WERI-Rb-1 (cell line): ENCODE measurements at regions not wholly inside any gene's neighbourhood (a gene's known extent, or its start where the extent isn't known, plus 50 kb on each side); places are given as distances from the start of the nearest gene placed in this dataset.
"Not testable (repeated sequence)": the region's sequence is repeated elsewhere in the genome, so short reads cannot be mapped to it uniquely, and the experiment has no call there.

Source experiments
- DNase-seq: peaks from one replicate; pipeline ENCODE4 v3.0.0-alpha.2; 2020
- H3K27ac ChIP-seq: fragments of 250-450 bp; sonication (Bioruptor Pico); 2 replicates; pipeline ENCODE4 v1.5.1; 2020; ENCODE audit warnings: mild to moderate bottlenecking, moderate library complexity
- H3K27me3 ChIP-seq: fragments of 250-450 bp; sonication (Bioruptor Pico); 2 replicates; pipeline ENCODE4 v1.5.1; 2021; ENCODE audit warnings: mild to moderate bottlenecking, low read depth, moderate library complexity; ENCODE audit not compliant: insufficient read depth, severe bottlenecking
- H3K36me3 ChIP-seq: fragments of 250-450 bp; sonication (Bioruptor Pico); 2 replicates; pipeline ENCODE4 v1.5.1; 2020; ENCODE audit warnings: mild to moderate bottlenecking, moderate library complexity
- H3K4me3 ChIP-seq: 2 replicates; pipeline ENCODE4 v1.5.1; 2011; ENCODE audit warnings: low read depth, mild to moderate bottlenecking, control low read depth, low read length
- H3K9me3 ChIP-seq: fragments of 250-450 bp; sonication (Bioruptor Pico); 2 replicates; pipeline ENCODE4 v1.5.1; 2021; ENCODE audit warnings: mild to moderate bottlenecking, moderate library complexity; ENCODE audit not compliant: severe bottlenecking
- CTCF ChIP-seq: IDR thresholded peaks from 2 replicates; pipeline ENCODE4 v1.5.1; 2011; ENCODE audit warnings: low read depth, mild to moderate bottlenecking, control low read depth, inconsistent platforms, low read length

GRCh38 chr1:194028002-194028401, 841.6 kb upstream of the B3GALT2 start:
- H3K9me3 ChIP-seq = no peaks in the 10 kb centered on the region
- H3K27me3 ChIP-seq = no peaks in the 10 kb centered on the region
- no peak for TF ChIP-seq CTCF
- no peaks in the 10 kb centered on the region for H3K36me3 ChIP-seq
- H3K27ac ChIP-seq = no peak overlapping the region
- H3K4me3 ChIP-seq = no peak overlapping the region
- no peak for DNase-seq

DNA sequence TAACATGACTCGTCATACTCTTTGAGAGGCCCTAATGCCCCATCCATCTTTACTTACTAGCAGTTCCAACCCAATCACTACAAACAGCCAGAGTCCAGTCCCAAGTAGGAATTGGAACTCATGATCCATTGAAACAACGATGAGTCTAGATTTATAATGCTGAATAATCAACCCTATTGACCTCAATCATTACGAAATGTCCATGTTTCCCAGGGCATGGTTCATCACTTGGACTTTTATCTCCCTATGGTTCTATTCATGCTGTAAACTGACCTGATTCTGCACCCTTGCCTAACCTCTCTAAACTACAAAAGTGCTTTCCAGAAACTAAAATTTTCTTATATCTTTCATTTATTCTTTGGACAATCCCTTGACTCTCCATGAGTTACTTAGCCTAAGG, 840.0 kb upstream of the B3GALT2 start:
- no peak for DNase-seq
- H3K4me3 ChIP-seq = no peak overlapping the region
- H3K27me3 ChIP-seq = no peaks in the 10 kb centered on the region
- no peak for TF ChIP-seq CTCF
- no peaks in the 10 kb centered on the region for H3K9me3 ChIP-seq
- H3K36me3 ChIP-seq = no peaks in the 10 kb centered on the region
- no peak overlapping the region for H3K27ac ChIP-seq

DNA sequence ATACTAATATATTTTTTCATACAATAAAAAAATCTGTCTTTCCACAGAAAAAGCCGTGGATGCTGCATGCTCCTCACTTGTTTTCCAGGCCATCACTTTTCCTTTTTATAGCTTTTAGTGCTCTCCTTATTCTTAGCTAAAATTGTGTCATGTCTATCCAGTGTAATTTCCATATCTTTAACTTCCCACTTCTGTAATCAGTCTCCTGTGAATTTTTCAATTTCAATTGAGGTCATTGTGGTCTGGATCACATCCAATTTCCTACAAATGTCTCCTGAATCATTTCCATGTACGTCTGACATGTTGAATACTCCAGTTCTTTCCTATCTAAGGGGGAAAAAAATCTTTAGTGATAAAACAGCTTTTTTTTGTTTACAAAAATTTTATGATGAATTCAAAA, 838.2 kb upstream of the B3GALT2 start:
- Histone ChIP-seq H3K9me3 (no peaks in the 10 kb centered on the region), H3K27ac (no peak overlapping the region), H3K4me3 (no peak overlapping the region), H3K27me3 (no peaks in the 10 kb centered on the region), H3K36me3 (no peaks in the 10 kb centered on the region)
- DNase-seq = no peak
- no peak for TF ChIP-seq CTCF

GRCh38 chr1:194014014-194014413, 827.6 kb upstream of the B3GALT2 start:
- no peak for DNase-seq
- no peak overlapping the region for H3K4me3 ChIP-seq
- no peak overlapping the region for H3K27ac ChIP-seq
- no peaks in the 10 kb centered on the region for H3K36me3 ChIP-seq
- TF ChIP-seq CTCF = no peak
- H3K27me3 ChIP-seq = no peaks in the 10 kb centered on the region
- H3K9me3 ChIP-seq = no peaks in the 10 kb centered on the region

- no peaks in the 10 kb centered on the region for H3K36me3 ChIP-seq
- TF ChIP-seq CTCF = no peak
- no peak overlapping the region for H3K27ac ChIP-seq
- H3K27me3 ChIP-seq = no peaks in the 10 kb centered on the region
- H3K4me3 ChIP-seq = no peak overlapping the region
- no peak for DNase-seq
- no peaks in the 10 kb centered on the region for H3K9me3 ChIP-seq
Measured at GRCh38 chr1:194013561-194013960, 827.1 kb upstream of the B3GALT2 start.

GRCh38 chr1:194004146-194004545, 817.7 kb upstream of the B3GALT2 start:
- no peak for TF ChIP-seq CTCF
- H3K27ac ChIP-seq = no peak overlapping the region
- no peak for DNase-seq
- no peak overlapping the region for H3K4me3 ChIP-seq
- peaks cover 3% of the 10 kb centered on the region for H3K9me3 ChIP-seq
- H3K36me3 ChIP-seq = no peaks in the 10 kb centered on the region
- no peaks in the 10 kb centered on the region for H3K27me3 ChIP-seq

DNA sequence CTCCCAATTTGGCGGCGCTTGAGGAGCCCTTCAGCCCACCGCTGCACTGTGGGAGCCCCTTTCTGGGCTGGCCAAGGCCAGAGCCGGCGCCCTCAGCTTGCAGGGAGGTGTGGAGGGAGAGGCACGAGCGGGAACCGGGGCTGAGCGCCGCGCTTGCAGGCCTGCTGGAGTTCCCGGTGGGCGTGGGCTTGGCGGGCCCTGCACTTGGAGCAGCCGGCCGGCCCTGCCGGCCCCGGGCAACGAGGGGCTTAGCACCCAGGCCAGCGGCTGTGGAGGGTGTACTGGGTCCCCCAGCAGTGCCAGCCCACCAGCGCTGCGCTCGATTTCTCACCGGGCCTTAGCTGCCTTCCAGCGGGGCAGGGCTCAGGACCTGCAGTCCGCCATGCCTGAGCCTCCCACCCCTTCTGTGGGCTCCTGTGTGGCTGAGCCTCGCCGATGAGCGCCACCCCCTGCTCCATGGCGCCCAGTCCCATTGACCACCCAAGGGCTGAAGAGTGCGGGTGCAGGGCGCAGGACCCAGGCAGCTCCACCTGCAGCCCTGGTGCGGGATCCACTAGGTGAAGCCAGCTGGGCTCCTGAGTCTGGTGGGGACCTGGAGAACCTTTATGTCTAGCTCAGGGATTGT, 815.4 kb upstream of the B3GALT2 start:
- not testable (repeated sequence) for H3K36me3 ChIP-seq, DNase-seq, H3K9me3 ChIP-seq, H3K27me3 ChIP-seq, H3K27ac ChIP-seq, H3K4me3 ChIP-seq
